Adrenal gland (tissue), 5 donors: ENCODE measurements at regions not wholly inside any gene's neighbourhood (a gene's known extent, or its start where the extent isn't known, plus 50 kb on each side); places are given as distances from the start of the nearest gene placed in this dataset.

Experiments
- POLR2A ChIP-seq, 2 donors: fragments of 450-650 bp; IDR thresholded peaks; one replicate each; pipeline ENCODE4 v1.6.1; 2017; ENCODE audit warnings: antibody characterized with exemption in 2 of 2, mild to moderate bottlenecking in 2 of 2, moderate library complexity in 1 of 2
- TF ChIP-seq, protein P1 (sequence below), 6 experiments: fragments of 450-650 bp in 4 of 6; fragments of 200-600 bp in 2 of 6; sonication (generic) in 1 of 6; IDR thresholded peaks; 1 replicate in 5 of 6; 2 replicates in 1 of 6; pipeline versions ENCODE4 v1.5.1 to v1.8.0; 2016 to 2021; ENCODE audit warnings: antibody characterized with exemption in 6 of 6, mild to moderate bottlenecking in 2 of 6, moderate library complexity in 1 of 6
- donor health status: DM: no; HTN: no; CAD: no.

DNA sequence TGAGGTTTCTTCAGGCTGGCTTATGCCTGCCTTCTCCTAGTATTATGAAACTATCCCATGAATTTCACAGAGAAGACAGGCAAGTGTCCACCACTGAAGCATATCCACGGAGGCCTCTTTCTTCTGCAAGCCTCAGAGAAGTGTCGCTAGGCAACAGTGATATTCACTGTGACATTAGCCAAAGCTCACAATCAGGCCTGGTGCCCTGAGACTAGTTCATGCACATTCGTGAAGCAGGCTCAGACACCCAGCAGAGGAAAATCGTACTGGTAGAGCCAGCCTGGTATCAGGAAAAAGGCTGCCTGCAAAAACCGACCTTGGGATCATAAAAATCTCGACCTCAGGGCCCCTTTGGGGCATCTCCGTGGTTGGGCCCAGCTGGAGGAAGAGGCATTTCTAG is 573.1 kb upstream of the TSPY4 start:
- no peak for TF ChIP-seq POLR2A (IDR thresholded peaks at IDR 0.05)
- TF ChIP-seq, protein P1, sequence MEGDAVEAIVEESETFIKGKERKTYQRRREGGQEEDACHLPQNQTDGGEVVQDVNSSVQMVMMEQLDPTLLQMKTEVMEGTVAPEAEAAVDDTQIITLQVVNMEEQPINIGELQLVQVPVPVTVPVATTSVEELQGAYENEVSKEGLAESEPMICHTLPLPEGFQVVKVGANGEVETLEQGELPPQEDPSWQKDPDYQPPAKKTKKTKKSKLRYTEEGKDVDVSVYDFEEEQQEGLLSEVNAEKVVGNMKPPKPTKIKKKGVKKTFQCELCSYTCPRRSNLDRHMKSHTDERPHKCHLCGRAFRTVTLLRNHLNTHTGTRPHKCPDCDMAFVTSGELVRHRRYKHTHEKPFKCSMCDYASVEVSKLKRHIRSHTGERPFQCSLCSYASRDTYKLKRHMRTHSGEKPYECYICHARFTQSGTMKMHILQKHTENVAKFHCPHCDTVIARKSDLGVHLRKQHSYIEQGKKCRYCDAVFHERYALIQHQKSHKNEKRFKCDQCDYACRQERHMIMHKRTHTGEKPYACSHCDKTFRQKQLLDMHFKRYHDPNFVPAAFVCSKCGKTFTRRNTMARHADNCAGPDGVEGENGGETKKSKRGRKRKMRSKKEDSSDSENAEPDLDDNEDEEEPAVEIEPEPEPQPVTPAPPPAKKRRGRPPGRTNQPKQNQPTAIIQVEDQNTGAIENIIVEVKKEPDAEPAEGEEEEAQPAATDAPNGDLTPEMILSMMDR (IDR thresholded peaks at IDR 0.05) = no peak
